ENCODE measurements at regions not wholly inside any gene's neighbourhood (a gene's known extent, or its start where the extent isn't known, plus 50 kb on each side); places are given as distances from the start of the nearest gene placed in this dataset.
"Not testable (repeated sequence)": the region's sequence is repeated elsewhere in the genome, so short reads cannot be mapped to it uniquely, and the experiment has no call there.

DNA sequence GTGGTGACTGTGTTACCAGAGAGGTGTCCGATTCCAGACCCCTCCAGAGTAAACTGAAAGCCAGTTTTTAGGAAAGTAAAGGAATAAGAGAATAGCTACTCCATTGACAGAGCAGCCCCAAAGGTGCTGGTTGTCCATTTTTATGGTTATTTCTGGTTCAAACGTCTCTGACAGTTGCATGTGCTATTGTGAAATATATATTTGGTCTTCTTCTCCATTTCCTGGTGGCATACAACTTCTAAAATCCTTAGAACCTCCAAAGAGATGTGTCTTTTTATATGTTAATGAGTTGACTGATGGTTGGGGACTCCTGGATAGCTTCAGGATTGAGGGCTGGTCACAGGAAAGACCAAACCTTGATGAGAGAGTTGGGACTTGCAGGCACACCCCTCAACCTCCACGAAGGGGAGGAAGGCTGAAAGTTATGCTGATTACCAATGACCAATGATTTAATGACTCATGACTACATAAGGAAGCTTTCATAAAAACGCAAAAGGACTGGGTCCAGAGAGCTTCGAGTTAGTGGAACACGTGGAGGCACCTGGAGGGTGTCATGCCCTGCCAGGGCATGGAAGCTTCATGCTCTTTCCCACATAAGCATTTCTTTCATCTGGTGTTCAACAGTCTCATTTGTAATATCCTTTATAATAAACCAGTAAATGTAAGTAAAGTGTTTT is 100.7 kb downstream of the SLC16A1 start:
- DNase-seq (ENCODE audit: low read depth): no peak

DNA sequence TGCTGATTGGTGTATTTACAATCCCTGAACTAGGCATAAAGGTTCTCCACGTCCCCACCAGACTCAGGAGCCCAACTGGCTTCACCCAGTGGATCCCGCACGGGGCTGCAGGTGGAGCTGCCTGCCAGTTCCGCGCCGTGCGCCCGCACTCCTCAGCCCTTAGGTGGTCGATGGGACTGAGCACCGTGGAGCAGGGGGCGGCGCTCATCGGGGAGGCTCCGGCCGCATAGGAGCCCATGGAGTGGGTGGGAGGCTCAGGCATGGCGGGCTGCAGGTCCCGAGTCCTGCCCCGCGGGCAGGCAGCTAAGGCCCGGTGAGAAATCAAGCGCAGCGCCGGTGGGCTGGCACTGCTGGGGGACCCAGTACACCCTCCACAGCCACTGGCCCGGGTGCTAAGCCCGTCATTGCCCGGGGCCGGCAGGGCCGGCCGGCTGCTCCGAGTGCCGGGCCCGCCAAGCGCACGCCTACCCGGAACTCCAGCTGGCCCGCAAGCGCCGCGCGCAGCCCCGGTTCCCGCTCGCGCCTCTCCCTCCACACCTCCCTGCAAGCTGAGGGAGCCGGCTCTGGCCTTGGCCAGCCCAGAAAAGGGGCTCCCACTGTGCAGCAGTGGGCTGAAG is 101.5 kb downstream of the SLC16A1 start:
- not testable (repeated sequence) for DNase-seq (ENCODE audit: low read depth)

DNA sequence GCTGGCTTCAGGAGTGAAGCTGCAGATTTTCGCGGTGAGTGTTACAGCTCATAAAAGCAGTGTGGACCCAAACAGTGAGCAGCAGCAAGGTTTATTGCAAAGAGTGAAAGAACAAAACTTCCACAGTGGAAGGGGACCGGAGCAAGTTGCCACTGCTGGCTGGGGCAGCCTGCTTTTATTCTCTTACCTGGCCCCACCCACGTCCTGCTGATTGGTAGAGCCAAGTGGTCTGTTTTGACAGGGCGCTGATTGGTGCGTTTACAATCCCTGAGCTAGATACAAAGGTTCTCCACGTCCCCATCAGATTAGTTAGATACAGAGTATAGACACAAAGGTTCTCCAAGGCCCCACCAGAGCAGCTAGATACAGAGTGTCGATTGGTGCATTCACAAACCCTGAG is 102.1 kb downstream of the SLC16A1 start:
- not testable (repeated sequence) for DNase-seq (ENCODE audit: low read depth)

DNA sequence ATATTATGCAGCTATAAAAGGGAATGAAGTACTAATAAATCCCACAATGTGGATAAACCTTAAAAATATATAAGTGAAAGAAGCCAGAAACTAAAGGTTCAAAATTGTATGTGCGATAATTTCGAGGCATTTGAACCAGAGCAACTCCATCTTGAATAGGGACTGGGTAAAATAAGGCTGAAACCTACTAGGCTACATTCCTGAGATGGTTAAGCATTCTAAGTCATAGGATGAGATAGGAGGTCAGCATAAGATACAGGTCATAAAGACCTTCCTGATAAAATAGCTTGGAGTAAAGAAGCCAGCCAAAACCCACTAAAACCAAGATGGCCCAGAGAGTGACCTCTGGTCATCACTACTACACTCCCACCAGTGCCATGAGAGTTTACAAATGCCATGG is 103.1 kb downstream of the SLC16A1 start:
- DNase-seq (ENCODE audit: low read depth): no peak

DNA sequence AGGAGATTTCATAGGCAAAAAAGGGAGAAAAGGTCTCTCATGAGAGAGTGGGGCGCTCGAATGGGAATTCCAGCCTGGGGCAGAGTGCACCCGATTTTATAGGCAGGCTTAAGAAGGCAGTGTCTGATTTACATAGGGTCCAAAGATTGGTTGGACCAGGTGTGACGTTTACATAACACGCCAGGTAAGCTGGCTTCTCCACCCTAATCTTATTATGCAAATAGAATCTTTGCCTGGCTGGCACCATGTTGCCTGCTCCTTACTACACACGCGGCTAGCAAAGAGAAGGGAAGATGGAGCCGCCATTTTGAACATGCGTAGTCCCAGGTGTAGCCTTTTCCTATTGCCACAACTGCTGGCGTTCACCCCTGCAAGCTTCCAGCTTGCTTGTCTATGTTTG is 103.7 kb downstream of the SLC16A1 start:
- no peak for DNase-seq (ENCODE audit: low read depth)

DNA sequence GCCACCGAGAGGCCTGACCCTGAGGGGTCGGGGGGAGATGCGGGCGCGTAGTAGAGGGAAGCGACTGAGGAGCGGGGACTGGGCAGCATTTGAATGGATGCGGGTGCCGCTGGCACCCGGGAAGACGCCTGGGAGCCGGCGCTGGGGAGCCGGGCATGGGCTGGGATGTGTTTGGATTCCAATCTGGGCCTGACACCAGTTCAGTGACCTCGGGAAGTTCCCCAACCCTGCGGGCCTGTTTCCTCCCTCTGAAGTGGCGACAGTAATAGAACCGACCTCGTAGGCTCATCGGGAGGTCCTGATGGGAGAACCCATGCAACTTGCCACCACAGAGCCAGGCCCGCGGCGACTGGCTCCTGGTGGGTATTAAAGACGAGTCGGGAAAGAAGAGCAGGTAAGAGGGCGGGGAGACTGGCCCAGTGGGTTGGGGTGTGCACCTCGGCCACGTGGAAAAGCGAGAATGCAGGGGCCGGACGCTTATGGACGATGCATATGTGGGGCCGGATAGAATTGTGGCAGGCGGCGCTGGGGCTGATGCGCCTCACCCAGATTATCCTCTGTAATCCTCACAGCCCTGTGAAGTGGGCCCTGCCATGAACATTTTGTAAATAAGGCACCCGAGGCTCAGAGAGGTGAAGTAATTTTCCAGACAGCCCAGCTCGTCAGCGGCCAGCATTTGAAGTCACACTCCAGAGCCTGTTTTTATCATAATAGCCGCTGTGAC is 105.8 kb downstream of the SLC16A1 start:
- no peak for DNase-seq (ENCODE audit: low read depth)

DNA sequence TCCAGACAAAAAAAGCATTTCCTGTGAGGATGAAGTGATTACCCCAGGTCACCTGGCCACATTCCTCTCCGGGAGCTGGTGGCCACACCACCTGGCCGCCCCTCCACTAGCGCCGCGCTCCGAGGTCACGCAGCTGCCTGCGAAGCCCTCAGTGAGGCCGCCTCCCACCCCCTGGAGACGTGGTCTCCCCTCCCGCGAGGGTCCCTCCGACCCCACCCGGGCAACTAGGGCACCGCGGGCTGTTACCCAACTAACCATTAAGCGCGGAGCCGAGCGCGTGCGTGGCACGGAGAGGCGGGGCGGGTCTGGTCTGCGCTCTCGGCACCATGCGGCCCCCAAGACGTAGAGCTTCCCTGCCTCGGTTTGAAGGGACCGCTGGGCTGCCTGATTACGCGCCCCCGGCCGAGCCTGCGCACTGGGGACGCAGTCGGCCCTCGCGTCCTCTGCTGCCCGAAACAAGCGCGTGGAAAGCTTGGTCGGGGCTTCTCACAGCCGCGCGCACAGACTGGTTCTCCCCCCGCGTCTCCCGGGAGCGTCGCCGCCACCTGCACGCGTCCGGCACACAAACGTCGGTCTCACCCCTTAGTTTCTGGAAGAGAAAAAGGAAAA is 106.5 kb downstream of the SLC16A1 start:
- no peak for DNase-seq (ENCODE audit: low read depth)

DNA sequence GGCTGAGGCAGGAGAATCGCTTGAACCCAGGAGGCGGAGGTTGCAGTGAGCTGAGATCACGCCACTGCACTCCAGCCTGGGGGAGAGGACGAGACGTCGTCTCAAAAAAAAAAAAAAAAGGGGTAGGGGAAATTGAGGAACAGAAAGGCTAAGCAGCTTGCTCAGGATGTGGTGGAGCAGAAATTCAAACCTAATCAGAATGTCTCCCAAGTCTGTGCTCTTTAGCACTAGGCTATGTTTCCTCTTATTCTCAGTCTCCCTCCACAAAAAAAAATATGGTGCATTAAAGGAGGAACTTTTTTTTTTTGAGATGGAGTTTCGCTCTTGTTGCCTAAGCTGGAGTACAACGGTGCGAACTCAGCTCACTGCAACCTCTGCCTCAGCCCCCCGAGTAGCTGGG is 114.2 kb downstream of the SLC16A1 start:
- DNase-seq (ENCODE audit: low read depth): no peak

DNA sequence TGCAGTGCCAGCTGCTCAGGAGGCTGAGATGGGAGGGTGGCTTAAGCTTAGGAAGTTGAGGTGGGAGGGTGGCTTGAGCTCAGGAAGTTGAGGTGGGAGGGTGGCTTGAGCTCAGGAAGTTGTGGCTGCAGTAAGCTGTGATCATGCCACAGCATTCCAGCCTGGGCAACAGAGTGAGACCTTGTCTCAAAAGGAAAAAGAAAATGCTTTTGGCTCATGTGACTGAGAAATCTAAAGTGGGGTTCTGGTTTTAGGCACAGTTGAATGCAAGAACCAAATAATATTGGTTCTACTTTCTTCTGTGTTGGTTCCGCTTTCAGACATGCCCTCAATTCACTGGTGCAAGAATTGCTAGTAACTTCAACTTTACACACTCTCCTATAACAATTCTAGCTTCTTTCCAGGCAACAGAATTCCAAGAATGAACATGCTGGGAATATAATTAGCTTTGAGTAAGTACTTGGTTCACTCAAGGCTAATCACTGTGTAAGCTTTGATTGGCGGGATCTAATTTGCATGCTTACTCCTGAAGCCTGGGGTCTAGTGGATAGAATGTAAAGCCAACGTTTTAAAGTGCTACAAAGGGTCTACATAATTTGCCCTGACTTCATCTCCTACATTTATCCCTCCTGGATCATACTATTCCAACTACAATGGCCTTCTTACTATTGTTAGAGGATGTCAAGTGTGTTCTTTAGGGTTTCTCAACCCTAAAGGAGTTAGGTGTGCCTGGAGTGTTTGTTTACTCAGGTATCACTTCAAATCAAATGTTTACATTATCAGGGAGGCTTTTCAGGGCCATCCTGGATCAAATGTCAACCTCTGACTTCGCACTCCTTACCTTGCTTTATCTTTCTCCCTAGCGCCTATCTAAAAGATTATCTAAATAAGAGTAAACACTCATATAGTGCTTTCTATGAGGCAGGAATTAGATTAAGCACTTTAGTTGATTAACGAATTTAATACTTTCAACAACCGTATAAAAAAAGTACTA is 115.1 kb downstream of the SLC16A1 start:
- no peak for DNase-seq (ENCODE audit: low read depth)

DNA sequence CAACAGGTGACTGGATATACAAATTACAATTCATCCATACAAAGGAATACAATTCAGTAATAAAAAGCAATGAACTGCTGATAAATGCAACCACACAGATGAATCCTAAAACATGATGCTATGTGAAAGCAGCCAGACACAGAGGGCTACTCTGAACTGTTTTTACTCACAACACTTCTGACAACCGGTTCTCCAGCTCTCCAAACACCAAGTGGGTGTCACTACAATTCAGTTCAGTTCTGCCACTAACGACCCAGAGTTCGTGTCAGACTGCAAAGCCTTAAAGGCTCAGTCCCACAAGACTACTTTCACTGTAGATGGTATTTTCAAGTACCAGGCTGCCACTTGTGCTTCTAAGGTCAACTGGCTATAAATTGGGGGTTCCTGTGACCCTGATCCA is 119.4 kb downstream of the SLC16A1 start:
- no peak for DNase-seq (ENCODE audit: low read depth)

DNA sequence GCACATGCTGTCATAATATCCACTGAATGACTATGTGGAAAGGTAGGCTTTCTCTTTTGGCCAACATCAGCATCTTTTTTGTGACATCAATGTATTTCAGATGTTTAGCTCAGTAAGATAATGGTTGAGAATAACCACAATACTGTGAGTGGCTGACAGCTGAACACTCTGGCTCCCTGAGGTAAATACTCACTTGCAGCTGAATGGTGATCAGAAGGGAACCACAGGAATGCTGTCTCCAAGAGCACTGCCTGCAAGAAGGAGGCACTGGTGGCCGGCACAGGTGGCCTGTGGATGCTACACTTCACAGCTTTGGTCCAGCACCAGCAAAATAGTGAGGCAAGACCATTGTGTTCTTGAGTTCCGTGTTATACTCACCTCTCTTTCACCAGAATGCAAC is 118.7 kb upstream of the PPM1J start:
- DNase-seq (ENCODE audit: low read depth): no peak

DNA sequence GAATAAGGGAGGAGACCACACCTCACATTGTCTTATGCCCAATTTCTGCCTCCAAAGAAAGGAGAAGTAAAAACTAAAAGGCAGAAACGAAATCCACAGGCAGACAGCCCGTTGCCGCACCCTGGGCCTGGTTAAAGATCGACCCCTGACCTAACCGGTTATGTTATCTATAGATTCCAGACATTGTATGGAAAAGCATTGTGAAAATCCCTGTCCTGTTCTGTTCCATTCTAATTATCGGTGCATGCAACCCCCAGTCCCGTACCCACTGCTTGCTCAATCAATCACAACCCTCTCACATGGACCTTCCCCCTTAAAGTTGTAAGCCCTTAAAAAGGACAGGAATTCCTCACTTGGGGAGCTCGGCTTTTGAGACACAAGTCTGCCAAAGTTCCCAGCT is 117.1 kb upstream of the PPM1J start:
- not testable (repeated sequence) for DNase-seq (ENCODE audit: low read depth)

DNA sequence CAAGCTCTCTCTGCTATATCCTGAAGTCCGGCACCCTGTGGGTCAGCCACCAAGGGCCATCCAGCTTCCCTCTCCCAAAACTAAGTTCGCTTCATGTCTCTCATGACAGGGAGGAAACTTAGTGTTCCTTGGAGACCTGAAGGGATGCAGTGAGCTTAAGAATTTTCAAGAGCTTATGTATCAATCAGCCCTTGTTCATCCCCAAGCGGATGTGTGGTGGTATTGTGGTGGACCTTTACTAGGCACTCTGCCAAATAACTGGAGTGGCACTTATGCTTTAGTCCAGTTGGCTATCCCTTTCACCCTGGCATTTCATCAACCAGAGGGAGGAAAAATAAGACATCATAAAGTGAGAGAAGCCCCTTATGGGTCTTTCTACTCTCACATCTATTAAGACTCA is 114.6 kb upstream of the PPM1J start:
- DNase-seq (ENCODE audit: low read depth): not testable (repeated sequence)

DNA sequence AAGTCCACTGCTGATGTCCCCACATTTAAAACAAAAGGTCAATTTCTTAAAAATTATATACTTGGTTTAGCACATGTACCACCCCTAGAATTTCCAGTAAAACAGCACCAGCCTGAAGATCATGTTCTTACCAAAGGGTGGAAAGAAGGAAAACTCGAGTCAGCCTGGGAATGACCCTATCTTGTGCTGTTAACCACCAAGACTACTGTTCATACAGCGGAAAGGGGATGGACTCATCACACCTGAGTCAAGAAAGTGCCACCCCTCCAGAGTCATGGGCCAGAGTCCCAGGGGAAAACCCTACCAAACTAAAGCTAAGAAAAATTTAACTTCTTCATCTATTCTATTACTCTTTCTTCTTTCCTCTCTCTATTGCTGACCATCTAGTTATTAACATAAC is 113.6 kb upstream of the PPM1J start:
- DNase-seq (ENCODE audit: low read depth): no peak

DNA sequence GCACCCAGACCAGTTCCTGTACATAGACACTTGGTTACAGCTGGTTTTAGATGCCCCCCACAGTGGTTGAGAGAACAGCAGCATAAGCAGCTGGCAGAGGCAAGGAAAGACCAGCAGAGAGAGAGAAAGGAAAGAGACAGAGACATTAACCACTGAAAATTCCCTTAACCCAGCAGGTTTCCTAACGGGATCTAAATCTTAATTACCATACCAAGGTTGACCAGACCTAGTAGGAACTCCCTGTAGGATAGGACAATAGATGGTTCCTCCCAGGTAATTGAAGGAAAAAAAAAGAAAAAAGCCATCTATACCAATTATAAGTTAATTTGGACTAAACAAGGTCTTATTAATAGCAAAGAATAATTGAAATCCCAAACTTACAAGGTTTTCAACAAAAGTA is 112.3 kb upstream of the PPM1J start:
- DNase-seq (ENCODE audit: low read depth): not testable (repeated sequence)

DNA sequence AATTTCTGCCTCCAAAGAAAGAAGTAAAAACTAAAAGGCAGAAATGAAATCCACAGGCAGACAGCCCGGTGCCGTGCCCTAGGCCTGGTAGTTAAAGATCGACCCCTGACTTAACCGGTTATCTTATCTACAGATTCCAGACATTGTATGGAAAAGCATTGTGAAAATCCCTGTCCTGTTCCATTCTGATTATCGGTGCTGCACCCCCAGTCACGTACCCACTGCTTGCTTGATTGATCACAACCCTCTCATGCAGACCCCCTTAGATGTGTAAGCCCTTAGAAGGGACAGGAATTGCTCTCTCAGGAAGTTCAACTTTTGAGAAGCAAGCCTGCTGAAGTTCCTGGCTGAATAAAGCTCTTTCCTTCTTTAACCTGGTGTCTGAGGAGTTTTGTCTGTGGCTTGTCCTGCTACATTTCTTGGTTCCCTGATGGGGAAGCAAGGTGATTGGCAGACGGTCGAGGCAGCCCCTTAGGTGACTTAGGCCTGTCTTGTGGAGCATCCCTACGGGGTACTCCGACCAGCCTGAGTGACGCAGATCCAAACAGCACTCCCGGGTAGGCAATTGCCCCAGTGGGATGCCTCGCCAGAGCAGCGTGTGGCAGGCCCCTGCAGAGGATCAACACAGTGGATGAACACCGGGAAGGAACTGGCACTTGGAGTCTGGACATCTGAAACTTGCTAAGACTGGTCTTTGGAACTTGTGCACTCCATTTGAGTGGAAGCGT is 111.2 kb upstream of the PPM1J start:
- no peak for DNase-seq (ENCODE audit: low read depth)

DNA sequence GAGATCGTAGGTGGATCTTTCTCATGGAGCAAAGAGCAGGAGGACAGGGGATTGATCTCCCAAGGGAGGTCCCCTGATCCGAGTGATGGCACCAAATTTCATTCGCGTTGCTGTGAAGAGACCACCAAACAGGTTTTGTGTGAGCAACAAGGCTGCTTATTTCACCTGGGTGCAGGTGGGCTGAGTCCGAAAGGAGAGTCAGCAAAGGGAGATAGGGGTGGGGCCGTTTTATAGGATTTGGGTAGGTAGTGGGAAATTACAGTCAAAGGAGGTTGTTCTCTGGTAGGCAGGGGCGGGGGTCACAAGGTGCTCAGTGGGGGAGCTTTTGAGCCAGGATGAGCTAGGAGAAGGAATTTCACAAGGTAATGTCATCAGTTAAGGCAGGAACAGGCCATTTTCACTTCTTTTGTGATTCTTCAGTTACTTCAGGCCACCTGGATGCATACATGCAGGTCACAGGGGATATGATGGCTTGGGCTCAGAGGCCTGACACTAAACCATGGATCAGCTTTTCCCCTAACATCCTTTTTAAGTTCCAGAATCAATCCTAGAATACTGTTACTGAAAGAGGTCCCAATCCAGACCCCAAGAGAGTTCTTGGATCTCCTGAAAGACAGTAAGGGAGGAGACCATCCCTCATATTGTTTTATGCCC is 110.6 kb upstream of the PPM1J start:
- not testable (repeated sequence) for DNase-seq (ENCODE audit: low read depth)

DNA sequence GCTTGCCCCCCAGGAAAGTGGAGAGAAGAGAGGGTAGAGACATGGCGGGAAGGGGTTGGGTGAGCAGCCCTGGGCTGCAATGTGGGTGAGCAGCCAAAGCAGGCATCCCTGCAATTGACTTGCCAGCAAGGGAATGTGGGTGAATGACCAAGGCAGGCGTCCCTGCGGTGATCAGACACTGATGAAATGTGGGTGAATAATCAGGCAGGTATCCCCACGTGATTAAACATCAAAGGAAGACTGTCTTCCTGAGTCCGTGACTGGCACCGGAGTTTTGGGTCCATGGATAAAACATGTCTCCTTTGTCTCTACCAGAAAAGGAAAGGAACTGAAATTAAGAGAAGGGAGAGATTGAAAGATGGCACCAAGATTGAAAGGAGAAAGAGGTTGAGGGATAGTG is 109.9 kb upstream of the PPM1J start:
- not testable (repeated sequence) for DNase-seq (ENCODE audit: low read depth)

DNA sequence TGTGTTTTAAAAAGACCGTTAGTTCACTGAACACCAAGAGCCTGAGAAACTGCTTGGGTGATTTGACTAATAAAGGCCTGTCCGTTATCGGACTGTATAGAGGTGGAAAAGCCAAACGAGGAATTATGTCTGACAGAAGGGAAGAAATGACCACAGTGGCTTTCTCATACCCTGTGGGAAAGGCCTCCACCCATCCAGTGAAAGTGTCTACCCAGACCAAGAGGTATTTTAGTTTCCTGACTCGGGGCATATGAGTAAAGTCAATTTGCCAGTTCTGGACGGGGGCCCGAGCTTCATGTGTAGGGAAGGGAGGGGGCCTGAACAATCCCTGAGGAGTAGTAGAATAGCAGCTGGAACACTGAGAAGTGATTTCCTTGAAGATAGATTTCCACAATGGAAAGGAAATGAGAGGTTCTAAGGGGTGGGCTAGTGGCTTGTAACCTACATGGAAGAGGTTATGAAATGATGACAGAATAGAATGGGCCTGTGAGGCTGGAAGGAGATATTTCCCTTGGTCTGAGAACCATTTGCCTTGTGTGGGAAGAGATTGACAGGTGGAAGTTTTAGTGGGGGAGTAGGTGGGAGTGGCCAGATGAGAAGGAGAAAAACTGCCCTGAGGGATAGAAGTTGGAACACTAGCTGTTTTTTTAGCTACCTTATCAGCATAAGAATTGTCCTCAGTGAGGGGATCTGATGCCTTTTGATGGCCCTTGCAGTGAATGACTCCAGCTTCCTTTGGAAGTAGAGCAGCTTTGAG is 106.4 kb upstream of the PPM1J start:
- not testable (repeated sequence) for DNase-seq (ENCODE audit: low read depth)
